RCC 7860 (cell line): ENCODE measurements at regions not wholly inside any gene's neighbourhood (a gene's known extent, or its start where the extent isn't known, plus 50 kb on each side); places are given as distances from the start of the nearest gene placed in this dataset.

ENCODE experiments used
- DNase-seq: peaks from one replicate; pipeline ENCODE4 v3.0.0-alpha.2; 2015; ENCODE audit warnings: low spot score
- FAIRE-seq: peaks from 2 replicates; lab custom pipeline; 2012; peaks lifted over from hg19 to GRCh38; lab: Jason Lieb, UNC

- FAIRE-seq (no peak), DNase-seq (no peak)
Observed at GRCh38 chr2:146068051-146068450, 1548.1 kb upstream of the ZEB2 start.

GRCh38 chr2:146048141-146048540 lies 1528.2 kb upstream of the ZEB2 start:
- no peak for DNase-seq
- FAIRE-seq = no peak

GRCh38 chr2:146041274-146041910 lies 1521.5 kb upstream of the ZEB2 start:
- FAIRE-seq = no peak
- DNase-seq = no peak

- DNase-seq (no peak), FAIRE-seq (no peak)
Observed at GRCh38 chr2:146040051-146040450, 1520.1 kb upstream of the ZEB2 start.

GRCh38 chr2:146038014-146038413 lies 1518.1 kb upstream of the ZEB2 start:
- no peak for FAIRE-seq
- no peak for DNase-seq

- FAIRE-seq (no peak), DNase-seq (no peak)
Observed at GRCh38 chr2:146037334-146037870, 1517.5 kb upstream of the ZEB2 start.

- DNase-seq (no peak), FAIRE-seq (no peak)
Observed at GRCh38 chr2:146031158-146031557, 1511.2 kb upstream of the ZEB2 start.

GRCh38 chr2:146027156-146027555 lies 1507.2 kb upstream of the ZEB2 start:
- FAIRE-seq (no peak), DNase-seq (no peak)

GRCh38 chr2:146025519-146025918 lies 1505.6 kb upstream of the ZEB2 start:
- FAIRE-seq = no peak
- no peak for DNase-seq

GRCh38 chr2:146024212-146024743 lies 1504.4 kb upstream of the ZEB2 start:
- DNase-seq (no peak), FAIRE-seq (no peak)

- DNase-seq (no peak), FAIRE-seq (peak; percentile 58)
Observed at GRCh38 chr2:146004462-146004861, 1484.5 kb upstream of the ZEB2 start.

- DNase-seq = no peak
- no peak for FAIRE-seq
Observed at GRCh38 chr2:146003337-146003736, 1483.4 kb upstream of the ZEB2 start.

- no peak for DNase-seq
- FAIRE-seq = no peak
Observed at GRCh38 chr2:145994910-145995309, 1475.0 kb upstream of the ZEB2 start.

- FAIRE-seq = no peak
Observed at GRCh38 chr2:145992572-145992971, 1472.7 kb upstream of the ZEB2 start.

GRCh38 chr2:145987793-145988192 lies 1467.9 kb upstream of the ZEB2 start:
- DNase-seq (no peak), FAIRE-seq (no peak)

More at GRCh38 chr2:145992572-145992971, 1472.7 kb upstream of the ZEB2 start:
- no peak for DNase-seq

- no peak for DNase-seq
- no peak for FAIRE-seq
Observed at GRCh38 chr2:145985517-145985916, 1465.6 kb upstream of the ZEB2 start.

GRCh38 chr2:145984580-145984979 lies 1464.7 kb upstream of the ZEB2 start:
- DNase-seq (peak; percentile 78), FAIRE-seq (peak; percentile 91)

- FAIRE-seq = no peak
Observed at GRCh38 chr2:145980318-145980717, 1460.4 kb upstream of the ZEB2 start.

GRCh38 chr2:145975406-145975805 lies 1455.5 kb upstream of the ZEB2 start:
- DNase-seq (no peak), FAIRE-seq (peak; percentile 33)

More at GRCh38 chr2:145980318-145980717, 1460.4 kb upstream of the ZEB2 start:
- DNase-seq = no peak

GRCh38 chr2:145961846-145962245 lies 1441.9 kb upstream of the ZEB2 start:
- no peak for FAIRE-seq

GRCh38 chr2:145960479-145961163 lies 1440.7 kb upstream of the ZEB2 start:
- DNase-seq (no peak), FAIRE-seq (no peak)

More at GRCh38 chr2:145961846-145962245, 1441.9 kb upstream of the ZEB2 start:
- no peak for DNase-seq

- DNase-seq = no peak
- FAIRE-seq = no peak
Observed at GRCh38 chr2:145958611-145959010, 1438.7 kb upstream of the ZEB2 start.
